WTC11 (cell line): ENCODE measurements at regions not wholly inside any gene's neighbourhood (a gene's known extent, or its start where the extent isn't known, plus 50 kb on each side); places are given as distances from the start of the nearest gene placed in this dataset.

Experiments used
- ATAC-seq: fragments of 200-7000 bp; cut with Tn5 transposase; 2 replicates; pipeline ENCODE4 v1.10.0; 2021; ENCODE audit warnings: mild to moderate bottlenecking, moderate library complexity
- CTCF ChIA-PET: fragments of 300-600 bp; sonication (Branson Sonifier 250); formaldehyde crosslinking; loops from one replicate; lab custom pipeline; 2021; ENCODE audit warnings: antibody characterized with exemption; lab: Charles Lee
- POLR2A ChIA-PET: fragments of 350-600 bp; sonication (Branson Sonifier 250); formaldehyde crosslinking; loops from one replicate; lab custom pipeline; 2021; ENCODE audit warnings: antibody characterized with exemption; lab: Charles Lee
- DNase-seq: peaks from one replicate; pipeline ENCODE4 v3.0.0; 2021; ENCODE audit warnings: low spot score
- H3K27ac Mint-ChIP-seq: 2 replicates; pipeline ENCODE4 v1.8.0; 2021; ENCODE audit warnings: mixed read lengths
- H3K27me3 Mint-ChIP-seq: 2 replicates; pipeline ENCODE4 v1.8.0; 2021; ENCODE audit warnings: low read depth, mild to moderate bottlenecking, moderate library complexity, mixed read lengths
- H3K36me3 Mint-ChIP-seq: 2 replicates; pipeline ENCODE4 v1.8.0; 2021; ENCODE audit warnings: mixed read lengths
- H3K4me1 Mint-ChIP-seq: 2 replicates; pipeline ENCODE4 v1.8.0; 2022; ENCODE audit warnings: mixed read lengths
- H3K4me3 Mint-ChIP-seq: 2 replicates; pipeline ENCODE4 v1.8.0; 2021; ENCODE audit warnings: mild to moderate bottlenecking, moderate library complexity, mixed read lengths
- H3K9me3 Mint-ChIP-seq: 2 replicates; pipeline ENCODE4 v1.8.0; 2021; ENCODE audit warnings: mixed read lengths
- AFF4 ChIP-seq: sonication (generic); formaldehyde crosslinking; IDR thresholded peaks from 2 replicates; pipeline ENCODE4 v1.8.1; 2023; ENCODE audit warnings: mild to moderate bottlenecking, missing genetic modification reagents, borderline replicate concordance
- CBFB ChIP-seq: sonication (generic); formaldehyde crosslinking; IDR thresholded peaks from 2 replicates; pipeline ENCODE4 v1.8.1; 2022; ENCODE audit warnings: mild to moderate bottlenecking, low read depth, missing genetic modification reagents
- CTCF ChIP-seq: fragments of 200-600 bp; IDR thresholded peaks from 2 replicates; pipeline ENCODE4 v1.8.0; 2022; ENCODE audit warnings: antibody characterized with exemption
- E2F1 ChIP-seq: sonication (generic); formaldehyde crosslinking; IDR thresholded peaks from 2 replicates; pipeline ENCODE4 v1.8.0; 2022; ENCODE audit warnings: mild to moderate bottlenecking, missing genetic modification reagents
- ERG ChIP-seq: fragments of 250-450 bp; sonication (Bioruptor Pico); IDR thresholded peaks from 2 replicates; pipeline ENCODE4 v1.8.0; 2021; ENCODE audit warnings: mild to moderate bottlenecking
- FOXK1 ChIP-seq: sonication (generic); formaldehyde crosslinking; IDR thresholded peaks from 2 replicates; pipeline ENCODE4 v1.8.0; 2022; ENCODE audit warnings: mild to moderate bottlenecking, moderate library complexity, missing genetic modification reagents
- GRHL2 ChIP-seq: fragments of 250-450 bp; sonication (Bioruptor Pico); IDR thresholded peaks from 2 replicates; pipeline ENCODE4 v1.8.0; 2022; ENCODE audit warnings: mild to moderate bottlenecking, moderate library complexity; ENCODE audit not compliant: insufficient replicate concordance, severe bottlenecking
- JUN ChIP-seq: sonication (generic); formaldehyde crosslinking; IDR thresholded peaks from 2 replicates; pipeline ENCODE4 v1.8.0; 2023; ENCODE audit warnings: mild to moderate bottlenecking, missing genetic modification reagents
- MAX ChIP-seq: sonication (generic); formaldehyde crosslinking; IDR thresholded peaks from 2 replicates; pipeline ENCODE4 v1.8.0; 2022; ENCODE audit warnings: mild to moderate bottlenecking, missing genetic modification reagents
- NFYB ChIP-seq: sonication (generic); formaldehyde crosslinking; conservative IDR thresholded peaks from 2 replicates; pipeline ENCODE4 v1.8.0; 2022; ENCODE audit warnings: low read depth, missing genetic modification reagents
- OVOL2 ChIP-seq: fragments of 250-450 bp; sonication (Bioruptor Pico); IDR thresholded peaks from 2 replicates; pipeline ENCODE4 v1.9.0; 2021; ENCODE audit warnings: mild to moderate bottlenecking, borderline replicate concordance
- PRDM15 ChIP-seq: sonication (generic); formaldehyde crosslinking; IDR thresholded peaks from 2 replicates; pipeline ENCODE4 v1.8.0; 2022; ENCODE audit warnings: missing genetic modification reagents
- SP1 ChIP-seq: sonication (generic); formaldehyde crosslinking; conservative IDR thresholded peaks from 2 replicates; pipeline ENCODE4 v1.8.1; 2022; ENCODE audit warnings: missing genetic modification reagents
- TCF7 ChIP-seq: sonication (generic); formaldehyde crosslinking; IDR thresholded peaks from 2 replicates; pipeline ENCODE4 v1.8.0; 2022; ENCODE audit warnings: mild to moderate bottlenecking, low read depth, missing genetic modification reagents, moderate library complexity
- ZBTB43 ChIP-seq: sonication (generic); formaldehyde crosslinking; IDR thresholded peaks from 2 replicates; pipeline ENCODE4 v1.8.1; 2023; ENCODE audit warnings: mild to moderate bottlenecking, missing genetic modification reagents
- ZNF138 ChIP-seq: sonication (generic); formaldehyde crosslinking; conservative IDR thresholded peaks from 2 replicates; pipeline ENCODE4 v1.8.1; 2022; ENCODE audit warnings: mild to moderate bottlenecking, moderate library complexity, missing genetic modification reagents
- ZNF219 ChIP-seq: sonication (generic); formaldehyde crosslinking; IDR thresholded peaks from 2 replicates; pipeline ENCODE4 v1.8.0; 2023; ENCODE audit warnings: missing genetic modification reagents, mild to moderate bottlenecking, borderline replicate concordance
- ZNF263 ChIP-seq: sonication (generic); formaldehyde crosslinking; IDR thresholded peaks from 2 replicates; pipeline ENCODE4 v1.8.1; 2022; ENCODE audit warnings: low read depth, mild to moderate bottlenecking, moderate library complexity, missing genetic modification reagents
- ZNF423 ChIP-seq: fragments of 250-450 bp; sonication (Bioruptor Pico); IDR thresholded peaks from 2 replicates; pipeline ENCODE4 v2.1.2; 2022; ENCODE audit warnings: mild to moderate bottlenecking, moderate library complexity
- ZSCAN18 ChIP-seq: fragments of 250-450 bp; sonication (Bioruptor Pico); IDR thresholded peaks from 2 replicates; pipeline ENCODE4 v2.1.2; 2022; ENCODE audit warnings: mild to moderate bottlenecking, moderate library complexity

- TF ChIP-seq AFF4 (CRISPR knock-in tag), result no peak
- TF ChIP-seq OVOL2, result no peak
- no peak for TF ChIP-seq CTCF
- TF ChIP-seq E2F1 (CRISPR knock-in tag), result no peak
- no peak for TF ChIP-seq ZNF263
- TF ChIP-seq CBFB, result no peak
- TF ChIP-seq, all 79 proteins: peak for 0
Observed at GRCh38 chr1:112308716-112309115, 87.3 kb upstream of the CTTNBP2NL start (continued).

- TF ChIP-seq ZBTB43 (CRISPR knock-in tag) (no peak), GRHL2 (CRISPR knock-in tag) (no peak), JUN (CRISPR knock-in tag) (no peak), ZSCAN18 (CRISPR knock-in tag) (no peak), TCF7 (CRISPR knock-in tag) (no peak), ZNF423 (CRISPR knock-in tag) (no peak), FOXK1 (no peak), NFYB (CRISPR knock-in tag) (no peak), ZNF138 (CRISPR knock-in tag) (no peak), SP1 (CRISPR knock-in tag) (no peak), ERG (CRISPR knock-in tag) (no peak), ZNF219 (no peak), MAX (CRISPR knock-in tag) (no peak), PRDM15 (no peak)
- TF ChIP-seq, all 79 proteins: peak for 0
- no peak for ATAC-seq
- H3K9me3 Mint-ChIP-seq, result no peaks in the 10 kb centered on the region
- peaks cover 19% of the 10 kb centered on the region for H3K4me1 Mint-ChIP-seq
- H3K36me3 Mint-ChIP-seq, result no peaks in the 10 kb centered on the region
- ChIA-PET CTCF (interaction anchor here (0.8 to 3.2 kb wide), 4 partner anchors 11 to 81 kb away, joined by 3 to 33 read pairs (median 3); no protein-coding TSS in a partner anchor), POLR2A (no interaction called here)
- no peak overlapping the region for H3K27ac Mint-ChIP-seq
- H3K4me3 Mint-ChIP-seq, result no peak overlapping the region
- DNase-seq, result no peak
- H3K27me3 Mint-ChIP-seq, result peaks cover 2% of the 10 kb centered on the region; the same call in 1 of the 2 replicates
Observed at GRCh38 chr1:112309499-112309898, 86.5 kb upstream of the CTTNBP2NL start.
